Heart left ventricle (tissue), 16 donors: ENCODE measurements at regions not wholly inside any gene's neighbourhood (a gene's known extent, or its start where the extent isn't known, plus 50 kb on each side); places are given as distances from the start of the nearest gene placed in this dataset.

Experiments
- ATAC-seq, 4 donors: fragments of 200-7000 bp; cut with Tn5 transposase; one replicate each; pipeline ENCODE4 v1.9.1; 2020 to 2022; ENCODE audit warnings: moderate library complexity in 4 of 4, mild to moderate bottlenecking in 3 of 4, moderate number of reproducible peaks in 1 of 4
- DNase-seq, 5 donors: peaks; one replicate each; pipeline ENCODE4 v3.0.0-alpha.2; 2020
- H3K27ac ChIP-seq, 12 donors: fragments of 200-600 bp; sonication (generic) in 4 of 12; one replicate each; pipeline versions ENCODE4 v1.5.0 to v1.8.0; 2016 to 2022; ENCODE audit warnings: mild to moderate bottlenecking in 2 of 12
- H3K27me3 ChIP-seq, 9 donors: fragments of 200-600 bp; sonication (generic) in 2 of 9; one replicate each; pipeline versions ENCODE4 v1.5.1 to v1.8.0; 2016 to 2022; ENCODE audit warnings: mild to moderate bottlenecking in 3 of 9
- H3K36me3 ChIP-seq, 9 donors: fragments of 200-600 bp; sonication (generic) in 2 of 9; one replicate each; pipeline versions ENCODE4 v1.5.0 to v1.8.0; 2018 to 2022; ENCODE audit warnings: mild to moderate bottlenecking in 2 of 9
- H3K4me1 ChIP-seq, 12 donors: fragments of 200-600 bp; sonication (generic) in 4 of 12; one replicate each; pipeline versions ENCODE4 v1.5.0 to v1.8.0; 2016 to 2022; ENCODE audit warnings: mild to moderate bottlenecking in 3 of 12
- H3K4me3 ChIP-seq, 12 donors: fragments of 200-600 bp; sonication (generic) in 4 of 12; one replicate each; pipeline versions ENCODE4 v1.5.0 to v1.8.0; 2017 to 2022; ENCODE audit warnings: mild to moderate bottlenecking in 9 of 12, moderate library complexity in 4 of 12
- H3K9me3 ChIP-seq, 12 donors: fragments of 200-600 bp; sonication (generic) in 4 of 12; one replicate each; pipeline versions ENCODE4 v1.5.0 to v1.8.0; 2016 to 2022; ENCODE audit warnings: mild to moderate bottlenecking in 1 of 12
- POLR2A ChIP-seq, 2 donors: fragments of 450-650 bp; IDR thresholded peaks; one replicate each; pipeline ENCODE4 v1.6.1; 2017; ENCODE audit warnings: antibody characterized with exemption in 2 of 2, mild to moderate bottlenecking in 2 of 2, moderate library complexity in 2 of 2
- WGBS, 4 donors: extraction: QIAGEN DNeasy Blood & Tissue Kit in 2 of 4; methylation state at CpG; one replicate each; pipeline versions ENCODE4 v1.1.5 to v1.1.7; 2013 to 2018; 5-methylcytosine and 5-hydroxymethylcytosine counted together
- intact Hi-C, 10 donors: fragments of 100-400 bp; cut with DNase I; formaldehyde crosslinking; loops; one replicate each; pipeline versions ENCODE4 v1.11.1 to v1.14.2; 2022
- TF ChIP-seq, protein P1 (sequence below), 12 donors: fragments of 200-600 bp; sonication (generic) in 4 of 12; IDR thresholded peaks; one replicate each; pipeline versions ENCODE4 v1.5.0 to v1.8.0; 2018 to 2022; ENCODE audit warnings: antibody characterized with exemption in 12 of 12, mild to moderate bottlenecking in 5 of 12
- donor health status: ischemic (EF 13 %, LVEDD 7.1; RV severe dilation, severe dysfunction).
- donor health status: healthy with polysubstance abuse.
- donor health status: DM: no; HTN: yes; CAD: no.
- donor health status: DM: no; HTN: no; CAD: no.
- donor health status: ischemic (EF 25% LVEDD 6.9; RV normal size, moderate dysfunction).
- donor health status: ischemic (EF 25% LVEDD 5.7; RV mildly dilated, moderate dysfunction).
- donor health status: healthy.
- donor health status: DM: yes; HTN: yes; CAD: no.
- donor health status: ischemic (EF 35%, LVEDD 5.7; RV mildly dilated, moderate dysfunction).
- donor health status: nonischemic (EF 11% LVEDD 7.7; RV severe dilation, severe dysfunction).
- donor health status: DM: yes; HTN: yes; CAD: no.
- donor health status: PGD.
- donor health status: ischemic (EF 29% LVEDD 5.4; RV normal size, mild dysfunction).
- donor health status: nonischemic (EF 23%, LVEDD 6.1; RV moderate dilation, normal function).

DNA sequence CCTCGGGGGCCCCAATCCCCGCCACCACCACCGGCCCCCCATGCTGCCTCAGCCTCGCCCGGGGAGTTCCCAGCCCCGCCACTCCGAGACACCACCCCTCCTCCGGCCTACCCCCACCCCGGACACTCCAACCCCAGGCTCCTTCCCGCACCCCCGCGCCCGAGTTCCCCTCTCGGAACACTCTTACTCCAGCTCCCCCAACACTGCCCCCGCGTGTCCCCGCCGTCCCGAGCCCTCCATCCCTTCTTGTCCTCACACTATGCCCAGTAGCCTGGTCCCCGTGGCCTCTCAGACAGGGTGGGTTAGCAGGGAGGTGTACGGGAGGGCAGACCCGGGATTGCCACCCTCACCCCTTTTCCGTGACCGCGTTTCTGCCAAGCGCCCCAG lies 276.1 kb downstream of the BCOR start:
- H3K36me3 ChIP-seq = no peaks in the 10 kb centered on the region
- peak overlapping the region in 11 of 12 donors; percentile 30 to 57 (median 50) for H3K4me3 ChIP-seq
- peak overlapping the region in 2 of 12 donors; percentile 9 to 33 for H3K27ac ChIP-seq
- 47 to 68% (median 57%) methylated on average over 24 to 25 of the region's 26 CpGs for WGBS, 4 donors
- intact Hi-C loops = loop anchor here in 5 of 10 donors (10.0 kb wide), 5 partner anchors 73 to 443 kb away; no protein-coding TSS in a partner anchor
- H3K9me3 ChIP-seq = peaks cover 0 to 7% (median 0%) of the 10 kb centered on the region in 12 donors
- peaks cover 0 to 54% (median 0%) of the 10 kb centered on the region in 9 donors for H3K27me3 ChIP-seq
- ATAC-seq = no peak
- TF ChIP-seq, protein P1, sequence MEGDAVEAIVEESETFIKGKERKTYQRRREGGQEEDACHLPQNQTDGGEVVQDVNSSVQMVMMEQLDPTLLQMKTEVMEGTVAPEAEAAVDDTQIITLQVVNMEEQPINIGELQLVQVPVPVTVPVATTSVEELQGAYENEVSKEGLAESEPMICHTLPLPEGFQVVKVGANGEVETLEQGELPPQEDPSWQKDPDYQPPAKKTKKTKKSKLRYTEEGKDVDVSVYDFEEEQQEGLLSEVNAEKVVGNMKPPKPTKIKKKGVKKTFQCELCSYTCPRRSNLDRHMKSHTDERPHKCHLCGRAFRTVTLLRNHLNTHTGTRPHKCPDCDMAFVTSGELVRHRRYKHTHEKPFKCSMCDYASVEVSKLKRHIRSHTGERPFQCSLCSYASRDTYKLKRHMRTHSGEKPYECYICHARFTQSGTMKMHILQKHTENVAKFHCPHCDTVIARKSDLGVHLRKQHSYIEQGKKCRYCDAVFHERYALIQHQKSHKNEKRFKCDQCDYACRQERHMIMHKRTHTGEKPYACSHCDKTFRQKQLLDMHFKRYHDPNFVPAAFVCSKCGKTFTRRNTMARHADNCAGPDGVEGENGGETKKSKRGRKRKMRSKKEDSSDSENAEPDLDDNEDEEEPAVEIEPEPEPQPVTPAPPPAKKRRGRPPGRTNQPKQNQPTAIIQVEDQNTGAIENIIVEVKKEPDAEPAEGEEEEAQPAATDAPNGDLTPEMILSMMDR (IDR thresholded peaks at IDR 0.05) = no peak
- TF ChIP-seq POLR2A (IDR thresholded peaks at IDR 0.05) = no peak
- DNase-seq = no peak
- peaks cover 0 to 17% (median 5%) of the 10 kb centered on the region in 12 donors for H3K4me1 ChIP-seq

DNA sequence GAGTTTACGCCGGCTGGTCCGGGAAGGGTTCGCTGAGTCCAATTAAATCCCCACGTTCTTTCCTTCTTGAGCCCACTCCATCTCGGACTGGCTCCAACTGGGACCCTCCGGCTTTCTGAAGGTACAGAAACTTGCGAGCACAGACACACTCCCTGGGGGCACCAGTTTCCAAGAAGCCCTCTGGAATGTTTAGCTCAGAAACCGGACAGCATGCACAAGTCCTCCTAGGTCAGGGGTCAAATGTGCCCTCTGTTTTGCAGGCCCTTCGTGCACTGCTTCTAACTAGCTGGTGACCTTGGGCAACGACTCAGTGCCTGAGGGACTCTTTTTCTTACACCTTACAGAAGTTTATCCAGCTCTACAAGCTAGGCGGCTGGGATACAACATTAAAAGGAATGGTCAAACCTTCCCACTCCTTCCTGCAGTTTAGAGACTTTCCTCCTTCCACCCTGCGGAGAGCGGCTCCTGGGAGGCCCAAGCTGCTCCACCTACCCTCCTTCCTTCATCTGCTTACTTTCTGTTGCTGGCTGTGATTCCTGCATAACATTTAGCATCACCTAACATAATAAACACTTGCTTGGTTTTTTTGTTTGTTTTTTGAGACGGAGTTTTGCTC lies 275.5 kb downstream of the BCOR start:
- WGBS, 4 donors = 68 to 98% (median 84%) methylated on average over 13 to 15 of the region's 15 CpGs
- H3K36me3 ChIP-seq = no peaks in the 10 kb centered on the region

DNA sequence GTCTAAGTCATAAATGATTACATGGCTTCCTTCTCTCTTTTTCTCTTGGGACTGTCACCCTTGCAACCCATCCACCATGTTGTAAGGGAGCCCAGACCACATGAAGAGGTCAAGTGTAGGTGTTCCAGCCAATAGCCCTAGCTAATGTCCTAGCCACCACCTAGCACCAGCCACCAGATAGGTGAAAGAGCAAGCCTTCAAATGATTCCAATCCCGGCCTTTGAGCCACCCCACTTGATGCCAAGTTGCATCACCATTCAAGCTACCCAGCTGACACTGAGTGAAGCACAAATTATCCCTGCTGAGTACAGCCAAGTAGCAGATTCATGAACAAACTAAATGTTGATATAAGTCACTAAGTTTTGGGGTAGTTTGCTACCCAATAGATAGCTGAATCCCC lies 274.3 kb downstream of the BCOR start:
- Histone ChIP-seq H3K4me1 (peaks cover 0 to 14% (median 4%) of the 10 kb centered on the region in 12 donors), H3K36me3 (no peaks in the 10 kb centered on the region), H3K27me3 (peaks cover 0 to 38% (median 0%) of the 10 kb centered on the region in 9 donors), H3K9me3 (peaks cover 0 to 7% (median 0%) of the 10 kb centered on the region in 12 donors), H3K4me3 (no peak overlapping the region), H3K27ac (no peak overlapping the region)
- 40 to 100% (median 80%) methylated on average over 1 of the region's 1 CpG for WGBS, 4 donors
- intact Hi-C loops = loop anchor here in 5 of 10 donors (10.0 kb wide), 5 partner anchors 71 to 441 kb away; no protein-coding TSS in a partner anchor
- DNase-seq (no peak), ATAC-seq (no peak)
- TF ChIP-seq, protein P1 (IDR thresholded peaks at IDR 0.05) = no peak
- no peak for TF ChIP-seq POLR2A (IDR thresholded peaks at IDR 0.05)

More for the DNA sequence above, 275.5 kb downstream of the BCOR start:
- ATAC-seq (no peak), DNase-seq (no peak)
- Histone ChIP-seq H3K4me1 (peaks cover 0 to 14% (median 5%) of the 10 kb centered on the region in 12 donors), H3K27me3 (peaks cover 0 to 50% (median 0%) of the 10 kb centered on the region in 9 donors), H3K27ac (no peak overlapping the region), H3K9me3 (peaks cover 0 to 7% (median 0%) of the 10 kb centered on the region in 12 donors), H3K4me3 (no peak overlapping the region)
- intact Hi-C loops = loop anchor here in 5 of 10 donors (10.0 kb wide), 5 partner anchors 73 to 443 kb away; no protein-coding TSS in a partner anchor
- no peak for TF ChIP-seq POLR2A (IDR thresholded peaks at IDR 0.05)
- TF ChIP-seq, protein P1 (IDR thresholded peaks at IDR 0.05) = no peak

DNA sequence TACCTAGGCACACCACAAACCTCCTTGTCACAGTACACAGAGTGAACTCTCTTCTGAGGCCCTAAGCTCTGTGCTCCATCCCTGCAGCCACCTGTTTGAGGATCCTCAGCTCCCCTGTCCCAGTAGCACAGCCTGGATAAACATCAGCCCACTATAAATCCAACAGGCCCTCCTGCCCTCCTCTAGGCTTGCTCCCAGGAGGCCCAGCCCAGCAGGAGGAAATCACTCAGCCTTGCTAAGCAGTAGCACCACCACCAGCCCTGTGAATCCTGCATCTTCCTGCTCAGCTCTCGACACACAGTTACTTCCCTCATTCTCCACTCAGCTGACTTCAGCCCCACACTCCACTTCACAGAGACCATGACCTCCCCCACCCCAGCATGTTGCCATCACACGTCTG lies 273.9 kb downstream of the BCOR start:
- H3K9me3 ChIP-seq = peaks cover 0 to 7% (median 0%) of the 10 kb centered on the region in 12 donors
- ATAC-seq (no peak), DNase-seq (no peak)
- intact Hi-C loops = loop anchor here in 5 of 10 donors (10.0 kb wide), 5 partner anchors 71 to 441 kb away; no protein-coding TSS in a partner anchor
- H3K27me3 ChIP-seq = peaks cover 0 to 36% (median 0%) of the 10 kb centered on the region in 9 donors
- H3K4me3 ChIP-seq = no peak overlapping the region
- H3K4me1 ChIP-seq = peaks cover 0 to 14% (median 4%) of the 10 kb centered on the region in 12 donors
- no peak overlapping the region for H3K27ac ChIP-seq
- no peaks in the 10 kb centered on the region for H3K36me3 ChIP-seq
- TF ChIP-seq, protein P1 (IDR thresholded peaks at IDR 0.05) = no peak
- no peak for TF ChIP-seq POLR2A (IDR thresholded peaks at IDR 0.05)
- 60 to 81% (median 71%) methylated on average over 2 of the region's 2 CpGs for WGBS, 4 donors
